ENCODE measurements at regions not wholly inside any gene's neighbourhood (a gene's known extent, or its start where the extent isn't known, plus 50 kb on each side); places are given as distances from the start of the nearest gene placed in this dataset.

GRCh38 chr2:17306706-17307105 lies 211.5 kb downstream of the RAD51AP2 start:
- TF ChIP-seq CTCF (IDR thresholded peaks at IDR 0.05) (no peak), POLR2A (IDR thresholded peaks at IDR 0.05) (no peak), POLR2AphosphoS5 (IDR thresholded peaks at IDR 0.05) (no peak)

Measured in suprapubic skin (tissue), 4 donors.